Activated B cell treated with CpG ODN at 0.5 μM for 24 hours (primary cell): ENCODE measurements at regions not wholly inside any gene's neighbourhood (a gene's known extent, or its start where the extent isn't known, plus 50 kb on each side); places are given as distances from the start of the nearest gene placed in this dataset.
"Not testable (repeated sequence)": the region's sequence is repeated elsewhere in the genome, so short reads cannot be mapped to it uniquely, and the experiment has no call there.

Experiments
- ATAC-seq: fragments of 200-7000 bp; cut with Tn5 transposase; one replicate; pipeline ENCODE4 v1.10.0; 2021; ENCODE audit warnings: low read depth, mild to moderate bottlenecking, moderate library complexity
- CTCF ChIA-PET: fragments of 350-600 bp; sonication (Branson Sonifier 250); formaldehyde crosslinking; loops from one replicate; lab custom pipeline; 2021; ENCODE audit warnings: antibody characterized with exemption; lab: Charles Lee
- POLR2A ChIA-PET: fragments of 350-600 bp; sonication (Branson Sonifier 250); formaldehyde crosslinking; loops from one replicate; lab custom pipeline; 2021; ENCODE audit warnings: antibody characterized with exemption; lab: Charles Lee
- DNase-seq: peaks from one replicate; pipeline ENCODE4 v3.0.0; 2022
- H3K27ac Mint-ChIP-seq: one replicate; pipeline ENCODE4 v1.8.0; 2020; ENCODE audit warnings: mixed read lengths
- H3K27me3 Mint-ChIP-seq: one replicate; pipeline ENCODE4 v1.8.0; 2021; ENCODE audit warnings: mixed read lengths
- H3K36me3 Mint-ChIP-seq: one replicate; pipeline ENCODE4 v1.8.0; 2021; ENCODE audit warnings: low read depth, mixed read lengths
- H3K4me1 Mint-ChIP-seq: one replicate; pipeline ENCODE4 v1.8.0; 2021; ENCODE audit warnings: mixed read lengths
- H3K4me3 Mint-ChIP-seq: one replicate; pipeline ENCODE4 v1.8.0; 2020; ENCODE audit warnings: mild to moderate bottlenecking, mixed read lengths
- H3K9me3 Mint-ChIP-seq: one replicate; pipeline ENCODE4 v1.8.0; 2020; ENCODE audit warnings: mixed read lengths
- intact Hi-C: fragments of 100-400 bp; cut with micrococcal nuclease; formaldehyde crosslinking; loops from one replicate; pipeline ENCODE4 v1.15.1; 2024
- TF ChIP-seq, protein P1 (sequence below): fragments of 200-600 bp; IDR thresholded peaks from one replicate; pipeline ENCODE4 v1.8.0; 2022; ENCODE audit warnings: antibody characterized with exemption, mild to moderate bottlenecking

DNA sequence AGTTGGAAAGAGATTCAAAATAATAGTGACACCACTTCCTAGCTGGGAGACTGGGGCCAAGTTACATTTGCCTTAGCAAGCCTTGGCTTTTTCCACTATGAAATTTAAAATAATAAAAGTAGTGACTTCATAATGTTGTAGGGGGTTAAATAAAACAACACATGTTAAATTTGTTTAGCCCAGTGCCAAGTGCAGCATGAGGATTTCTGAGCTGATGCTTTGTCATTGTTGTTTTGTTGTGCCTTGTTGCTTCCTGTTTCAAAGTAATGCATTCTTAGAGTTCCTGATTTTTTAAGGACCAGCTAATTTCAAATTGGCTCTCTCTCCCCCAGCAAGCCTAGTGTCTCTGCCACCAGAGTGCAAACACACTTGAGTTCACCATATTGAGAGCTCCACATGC is 270.7 kb upstream of the PAPPA start:
- TF ChIP-seq, protein P1, sequence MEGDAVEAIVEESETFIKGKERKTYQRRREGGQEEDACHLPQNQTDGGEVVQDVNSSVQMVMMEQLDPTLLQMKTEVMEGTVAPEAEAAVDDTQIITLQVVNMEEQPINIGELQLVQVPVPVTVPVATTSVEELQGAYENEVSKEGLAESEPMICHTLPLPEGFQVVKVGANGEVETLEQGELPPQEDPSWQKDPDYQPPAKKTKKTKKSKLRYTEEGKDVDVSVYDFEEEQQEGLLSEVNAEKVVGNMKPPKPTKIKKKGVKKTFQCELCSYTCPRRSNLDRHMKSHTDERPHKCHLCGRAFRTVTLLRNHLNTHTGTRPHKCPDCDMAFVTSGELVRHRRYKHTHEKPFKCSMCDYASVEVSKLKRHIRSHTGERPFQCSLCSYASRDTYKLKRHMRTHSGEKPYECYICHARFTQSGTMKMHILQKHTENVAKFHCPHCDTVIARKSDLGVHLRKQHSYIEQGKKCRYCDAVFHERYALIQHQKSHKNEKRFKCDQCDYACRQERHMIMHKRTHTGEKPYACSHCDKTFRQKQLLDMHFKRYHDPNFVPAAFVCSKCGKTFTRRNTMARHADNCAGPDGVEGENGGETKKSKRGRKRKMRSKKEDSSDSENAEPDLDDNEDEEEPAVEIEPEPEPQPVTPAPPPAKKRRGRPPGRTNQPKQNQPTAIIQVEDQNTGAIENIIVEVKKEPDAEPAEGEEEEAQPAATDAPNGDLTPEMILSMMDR, result no peak
- Mint-ChIP-seq H3K4me1 (no peaks in the 10 kb centered on the region), H3K36me3 (no peaks in the 10 kb centered on the region), H3K27ac (no peak overlapping the region), H3K27me3 (no peaks in the 10 kb centered on the region), H3K4me3 (no peak overlapping the region), H3K9me3 (no peaks in the 10 kb centered on the region)
- no peak for ATAC-seq
- intact Hi-C loops, result no loop called here
- POLR2A ChIA-PET, result no interaction called here
- no peak for DNase-seq
- CTCF ChIA-PET, result no interaction called here

DNA sequence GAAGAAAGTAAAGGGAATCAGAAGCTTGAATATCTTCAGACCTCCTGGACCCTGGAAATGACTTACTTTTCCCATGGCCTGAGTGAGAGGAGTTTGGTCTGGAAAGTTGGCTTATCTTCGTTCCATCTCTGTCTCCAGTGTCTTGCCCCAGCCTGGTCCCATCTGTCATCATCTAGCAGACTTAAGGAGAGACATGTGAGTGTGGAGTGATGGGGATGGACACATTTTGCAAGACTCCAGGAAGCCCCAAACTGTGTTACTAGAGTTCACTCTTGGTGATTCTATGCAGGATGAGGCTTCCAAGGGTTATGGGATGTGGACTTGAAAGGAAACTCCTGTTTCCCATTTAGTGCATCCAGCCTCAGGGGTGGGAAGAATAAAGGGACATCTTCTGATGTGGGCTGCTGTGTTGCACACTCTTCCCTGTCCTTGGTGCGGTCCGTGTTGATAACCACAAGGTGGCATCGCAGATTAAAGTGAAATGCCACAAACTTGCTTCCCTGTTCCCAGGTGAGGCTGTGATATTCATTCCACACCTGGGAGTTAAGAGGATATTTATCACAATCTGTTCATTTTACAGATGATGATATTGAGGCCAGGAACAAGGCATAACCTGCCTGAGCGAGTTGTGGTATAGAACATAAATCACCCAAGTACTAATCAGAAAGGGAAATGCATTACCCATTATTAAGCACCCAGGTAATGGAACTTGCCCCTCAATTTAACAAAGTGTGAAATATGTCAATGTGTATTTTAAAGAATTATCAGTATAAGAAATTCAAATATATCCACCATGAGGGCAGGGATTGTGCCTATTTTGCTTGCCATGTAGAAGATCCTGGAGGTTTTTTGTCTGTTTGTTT is 269.9 kb upstream of the PAPPA start:
- Mint-ChIP-seq H3K9me3 (no peaks in the 10 kb centered on the region), H3K4me3 (no peak overlapping the region), H3K4me1 (no peaks in the 10 kb centered on the region), H3K36me3 (no peaks in the 10 kb centered on the region), H3K27ac (no peak overlapping the region), H3K27me3 (no peaks in the 10 kb centered on the region)
- DNase-seq (no peak), ATAC-seq (no peak)
- CTCF ChIA-PET, result no interaction called here
- intact Hi-C loops, result no loop called here
- TF ChIP-seq, protein P1, result no peak
- POLR2A ChIA-PET, result no interaction called here

- H3K9me3 Mint-ChIP-seq, result no peaks in the 10 kb centered on the region
- TF ChIP-seq, protein P1, result no peak
- no peaks in the 10 kb centered on the region for H3K27me3 Mint-ChIP-seq
- no peak overlapping the region for H3K4me3 Mint-ChIP-seq
- no peaks in the 10 kb centered on the region for H3K4me1 Mint-ChIP-seq
- CTCF ChIA-PET, result no interaction called here
- DNase-seq (no peak), ATAC-seq (no peak)
- H3K36me3 Mint-ChIP-seq, result no peaks in the 10 kb centered on the region
- intact Hi-C loops, result no loop called here
- POLR2A ChIA-PET, result no interaction called here
- no peak overlapping the region for H3K27ac Mint-ChIP-seq
These were observed 268.7 kb upstream of the PAPPA start for GRCh38 chr9:115884846-115885245.

DNA sequence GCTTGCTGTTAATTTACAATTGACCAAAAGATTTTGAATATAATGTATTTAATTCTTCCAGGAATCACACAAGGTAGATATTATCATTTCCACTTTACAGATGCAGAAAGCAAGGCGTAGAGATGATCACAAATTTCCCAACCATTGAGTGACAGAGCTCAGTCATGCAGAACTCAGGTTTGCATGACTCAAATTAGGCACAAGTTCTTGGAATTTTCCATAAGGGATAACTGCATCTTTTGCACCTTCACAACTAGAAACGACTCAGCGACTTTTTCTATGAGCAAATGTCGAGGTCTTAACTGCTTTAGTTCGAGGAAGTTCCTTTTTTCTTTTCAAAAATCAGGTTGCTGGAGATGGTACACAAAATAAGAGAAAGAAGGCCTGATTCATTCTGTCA is 265.5 kb upstream of the PAPPA start:
- no peak for ATAC-seq
- intact Hi-C loops, result no loop called here
- ChIA-PET POLR2A (no interaction called here), CTCF (no interaction called here)
- no peaks in the 10 kb centered on the region for H3K4me1 Mint-ChIP-seq
- H3K9me3 Mint-ChIP-seq, result no peaks in the 10 kb centered on the region
- TF ChIP-seq, protein P1, result no peak
- H3K4me3 Mint-ChIP-seq, result no peak overlapping the region
- DNase-seq, result no peak
- H3K36me3 Mint-ChIP-seq, result no peaks in the 10 kb centered on the region
- no peaks in the 10 kb centered on the region for H3K27me3 Mint-ChIP-seq
- H3K27ac Mint-ChIP-seq, result no peak overlapping the region

DNA sequence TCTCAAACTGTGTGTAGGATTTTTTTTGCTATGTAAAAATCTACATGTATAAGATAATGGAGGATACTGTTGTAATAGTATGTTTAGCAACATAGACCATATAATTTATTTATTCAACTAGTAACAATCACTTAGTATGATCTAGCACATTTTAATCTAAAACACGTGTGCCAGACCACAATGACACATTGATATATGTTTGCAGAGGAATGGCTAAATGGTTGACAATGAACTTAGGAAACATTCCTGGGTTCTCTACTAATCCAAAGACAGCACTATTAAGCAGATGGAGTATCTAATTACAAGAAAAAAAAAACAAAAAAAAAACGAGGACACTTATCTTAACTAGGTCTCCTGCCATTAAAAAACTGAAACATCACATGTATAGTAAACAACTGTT is 261.7 kb upstream of the PAPPA start:
- ATAC-seq (no peak), DNase-seq (no peak)
- no peaks in the 10 kb centered on the region for H3K36me3 Mint-ChIP-seq
- no peak overlapping the region for H3K4me3 Mint-ChIP-seq
- TF ChIP-seq, protein P1, result no peak
- intact Hi-C loops, result no loop called here
- H3K9me3 Mint-ChIP-seq, result no peaks in the 10 kb centered on the region
- ChIA-PET POLR2A (no interaction called here), CTCF (no interaction called here)
- no peaks in the 10 kb centered on the region for H3K4me1 Mint-ChIP-seq
- H3K27ac Mint-ChIP-seq, result no peak overlapping the region
- no peaks in the 10 kb centered on the region for H3K27me3 Mint-ChIP-seq

- DNase-seq, H3K36me3 Mint-ChIP-seq, H3K27ac Mint-ChIP-seq, CTCF ChIA-PET, H3K4me3 Mint-ChIP-seq, H3K27me3 Mint-ChIP-seq, H3K9me3 Mint-ChIP-seq, POLR2A ChIA-PET, H3K4me1 Mint-ChIP-seq, intact Hi-C loops, ATAC-seq: not testable (repeated sequence)
These were observed 255.1 kb upstream of the PAPPA start for GRCh38 chr9:115898478-115898877.
